Activated T-cell treated with anti-CD3 and anti-CD28 coated beads for 48 hours (primary cell): ENCODE measurements at regions not wholly inside any gene's neighbourhood (a gene's known extent, or its start where the extent isn't known, plus 50 kb on each side); places are given as distances from the start of the nearest gene placed in this dataset.
"Not testable (repeated sequence)": the region's sequence is repeated elsewhere in the genome, so short reads cannot be mapped to it uniquely, and the experiment has no call there.

Source experiments
- DNase-seq: peaks from one replicate; pipeline ENCODE4 v3.0.0-alpha.2; 2020; ENCODE audit warnings: low read depth

GRCh38 chrX:109879991-109880390, 122.9 kb upstream of the TMEM164 start:
- no peak for DNase-seq

GRCh38 chrX:109880629-109881028, 122.3 kb upstream of the TMEM164 start:
- no peak for DNase-seq

- peak; percentile 2 for DNase-seq
These were observed 116.7 kb upstream of the TMEM164 start for GRCh38 chrX:109886122-109886761.

- no peak for DNase-seq
These were observed 113.5 kb upstream of the TMEM164 start for GRCh38 chrX:109889289-109890006.

DNA sequence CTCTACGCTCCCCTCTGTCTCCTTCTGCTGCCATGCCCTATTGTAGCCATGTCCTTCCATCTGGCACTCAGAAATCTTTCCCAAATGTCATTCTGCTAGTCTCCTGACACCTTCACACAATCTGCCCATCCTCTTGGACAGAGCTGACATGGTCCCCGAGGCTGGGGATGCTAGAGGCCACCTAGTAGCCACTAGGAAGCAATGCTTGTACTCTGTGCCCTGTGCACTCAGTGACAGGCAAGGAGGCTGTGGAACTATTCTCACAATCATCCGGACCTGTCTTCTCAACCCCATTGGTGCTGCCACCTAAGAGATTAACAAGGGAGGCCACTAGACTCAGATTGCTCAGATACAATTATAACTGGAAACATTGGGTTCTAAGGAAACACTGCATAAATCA, 112.6 kb upstream of the TMEM164 start:
- no peak for DNase-seq

DNA sequence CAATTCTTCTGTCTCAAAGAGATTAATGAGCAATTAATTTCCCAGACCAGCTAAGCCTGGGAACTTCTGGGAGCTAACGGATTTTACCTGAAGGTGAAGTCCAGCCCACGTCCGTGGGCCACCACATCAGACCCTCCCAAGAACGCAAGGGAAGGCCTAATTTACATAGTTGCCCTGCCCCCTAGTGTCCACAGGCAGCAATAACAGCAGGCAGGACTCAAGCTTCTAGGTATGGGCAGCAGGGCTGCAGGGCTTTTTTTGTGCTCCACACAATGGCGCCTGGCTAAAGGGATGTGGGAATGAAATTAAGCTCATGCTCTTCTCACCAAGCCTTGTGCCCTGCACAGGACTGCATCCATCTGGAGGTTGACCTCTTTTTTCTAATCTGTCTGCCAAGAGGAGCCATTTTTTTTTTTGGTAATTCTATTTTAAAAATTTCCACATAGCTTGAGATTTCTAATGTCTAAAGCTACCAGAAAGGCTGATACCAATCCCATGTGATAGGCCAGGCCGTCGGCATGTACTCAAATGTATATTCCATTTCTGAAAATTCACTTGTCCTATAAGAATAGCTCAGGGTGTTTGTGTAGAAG, 111.9 kb upstream of the TMEM164 start:
- peak; percentile 13 for DNase-seq

- not testable (repeated sequence) for DNase-seq
These were observed 106.9 kb upstream of the TMEM164 start for GRCh38 chrX:109896024-109896423.

GRCh38 chrX:109902665-109903064, 100.2 kb upstream of the TMEM164 start:
- DNase-seq: no peak

GRCh38 chrX:109911046-109911445, 91.9 kb upstream of the TMEM164 start:
- DNase-seq: no peak

DNA sequence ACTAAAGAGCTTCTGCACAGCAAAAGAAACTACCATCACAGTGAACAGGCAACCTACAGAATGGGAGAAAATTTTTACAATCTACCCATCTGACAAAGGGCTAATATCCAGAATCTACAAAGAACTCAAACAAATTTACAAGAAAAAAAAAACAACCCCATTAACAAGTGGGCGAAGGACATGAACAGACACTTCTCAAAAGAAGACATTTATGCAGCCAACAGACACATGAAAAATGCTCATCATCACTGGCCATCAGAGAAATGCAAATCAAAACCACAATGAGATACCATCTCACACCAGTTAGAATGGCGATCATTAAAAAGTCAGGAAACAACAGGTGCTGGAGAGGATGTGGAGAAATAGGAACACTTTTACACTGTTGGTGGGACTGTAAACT, 89.9 kb upstream of the TMEM164 start:
- not testable (repeated sequence) for DNase-seq

DNA sequence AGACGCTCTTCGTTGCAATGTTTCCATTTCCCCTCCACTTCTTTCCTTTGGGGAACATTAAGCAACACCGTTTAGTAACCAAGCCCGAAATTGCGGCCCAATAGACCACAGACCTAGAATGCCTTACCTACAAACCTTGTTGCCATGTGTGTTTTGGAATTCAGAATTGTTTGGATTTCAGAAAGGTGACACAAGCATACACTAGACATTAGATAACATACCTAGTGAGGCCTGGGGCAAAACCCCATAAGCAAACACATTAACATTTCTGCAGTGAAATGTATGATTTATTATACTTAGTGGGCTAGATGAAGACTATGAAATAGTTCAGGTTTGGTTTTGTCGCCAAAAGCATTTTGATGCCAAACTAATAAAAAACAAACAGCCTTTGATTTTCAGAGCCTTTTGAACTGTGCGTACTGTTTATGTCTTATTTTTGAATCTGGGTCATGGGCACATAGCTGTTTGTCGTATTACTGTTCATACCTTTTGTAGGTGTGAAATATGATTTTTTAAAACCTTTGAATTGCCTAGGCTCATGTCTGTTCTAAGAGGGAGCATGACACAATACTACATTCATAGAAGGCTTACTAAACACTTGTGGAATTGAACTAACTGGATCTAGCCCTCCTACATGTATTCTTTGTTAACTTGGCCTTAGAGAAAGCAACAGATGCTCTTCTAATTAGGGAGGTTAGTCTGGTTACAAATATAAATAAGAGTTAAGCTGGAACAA, 88.6 kb upstream of the TMEM164 start:
- no peak for DNase-seq

DNA sequence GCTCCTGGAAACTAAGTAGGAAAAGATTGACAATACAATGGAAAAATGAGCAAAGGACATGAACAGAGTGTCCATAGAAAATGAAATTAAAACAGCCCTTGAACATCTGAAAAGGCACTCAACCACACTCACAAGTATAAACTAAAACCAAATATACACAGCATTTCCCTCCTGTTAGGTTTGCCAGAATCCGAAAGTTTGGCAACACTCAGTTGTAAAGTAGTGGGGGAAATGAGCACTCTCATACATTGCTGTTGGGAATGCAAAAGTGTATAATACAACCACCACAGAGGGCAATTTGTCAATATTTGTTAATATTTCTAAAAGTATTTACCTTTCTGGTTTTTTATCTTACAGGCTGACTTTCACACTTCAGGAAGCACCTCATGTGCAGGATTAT, 84.2 kb upstream of the TMEM164 start:
- DNase-seq: no peak

GRCh38 chrX:109920325-109920724, 82.6 kb upstream of the TMEM164 start:
- DNase-seq: no peak

DNA sequence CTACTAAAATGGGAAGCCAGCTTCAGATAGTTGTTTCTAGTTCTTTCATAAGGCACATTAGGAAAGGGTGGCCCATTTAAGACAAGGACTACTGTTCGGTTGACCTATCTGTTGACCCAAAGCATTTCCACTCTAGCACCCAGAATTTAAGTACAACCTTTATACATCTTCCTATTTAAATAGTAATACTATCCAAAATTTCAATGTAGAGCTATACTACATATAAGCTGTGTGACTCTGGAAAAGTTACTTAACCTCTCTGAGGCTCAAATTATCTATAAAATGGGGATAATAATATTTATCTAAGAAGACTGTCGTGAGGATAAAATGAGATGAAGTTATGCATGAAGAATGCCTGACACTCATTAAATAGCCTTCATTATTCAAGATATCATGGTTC, 82.0 kb upstream of the TMEM164 start:
- no peak for DNase-seq

- DNase-seq: no peak
These were observed 80.7 kb upstream of the TMEM164 start for GRCh38 chrX:109922190-109922589.

- not testable (repeated sequence) for DNase-seq
These were observed 77.9 kb upstream of the TMEM164 start for GRCh38 chrX:109925003-109925402.

- no peak for DNase-seq
These were observed 77.3 kb upstream of the TMEM164 start for GRCh38 chrX:109925656-109926055.

DNA sequence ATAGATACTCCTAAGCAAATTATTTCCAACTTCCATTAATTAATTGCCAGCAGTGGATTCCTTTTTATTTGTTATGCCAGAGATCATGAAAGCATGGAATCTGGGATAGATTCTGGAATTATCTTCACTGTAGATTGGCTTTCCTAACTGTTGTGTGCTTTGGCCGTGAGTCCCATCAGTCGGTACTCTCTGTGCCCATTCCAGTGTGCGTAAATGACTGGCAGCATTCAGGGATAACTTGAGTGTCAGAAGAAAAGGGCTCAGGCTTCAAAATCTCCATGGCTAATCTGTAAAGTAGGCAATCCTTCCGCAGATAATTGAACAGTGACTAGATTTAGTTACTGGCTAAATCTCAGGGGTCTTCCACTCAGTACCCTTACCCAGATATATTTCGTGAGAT, 76.8 kb upstream of the TMEM164 start:
- DNase-seq: no peak

GRCh38 chrX:109926743-109927662, 75.9 kb upstream of the TMEM164 start:
- DNase-seq: no peak

GRCh38 chrX:109927663-109928273, 75.1 kb upstream of the TMEM164 start:
- no peak for DNase-seq
